ENCODE measurements at regions not wholly inside any gene's neighbourhood (a gene's known extent, or its start where the extent isn't known, plus 50 kb on each side); places are given as distances from the start of the nearest gene placed in this dataset.
"Not testable (repeated sequence)": the region's sequence is repeated elsewhere in the genome, so short reads cannot be mapped to it uniquely, and the experiment has no call there.

GRCh38 chr1:115452600-115453329 is 114.7 kb upstream of the NGF start:
- peak; percentile 52 for DNase-seq

- no peak for DNase-seq
Measured at GRCh38 chr1:115450501-115451040, 112.5 kb upstream of the NGF start.

GRCh38 chr1:115448282-115449044 is 110.4 kb upstream of the NGF start:
- no peak for DNase-seq

- DNase-seq = no peak
Measured at GRCh38 chr1:115447672-115448071, 109.6 kb upstream of the NGF start.

- DNase-seq = no peak
Measured at GRCh38 chr1:115445090-115445489, 107.0 kb upstream of the NGF start.

- DNase-seq = peak; percentile 61
Measured at GRCh38 chr1:115440733-115441132, 102.7 kb upstream of the NGF start.

- DNase-seq = not testable (repeated sequence)
Measured at GRCh38 chr1:115439520-115439919, 101.5 kb upstream of the NGF start.

- DNase-seq = no peak
Measured at GRCh38 chr1:115437196-115437595, 99.1 kb upstream of the NGF start.

- no peak for DNase-seq
Measured at GRCh38 chr1:115436596-115436995, 98.5 kb upstream of the NGF start.

GRCh38 chr1:115433483-115433882 is 95.4 kb upstream of the NGF start:
- DNase-seq = no peak

- DNase-seq = no peak
Measured at GRCh38 chr1:115432061-115432460, 94.0 kb upstream of the NGF start.

GRCh38 chr1:115430441-115431158 is 92.6 kb upstream of the NGF start:
- DNase-seq = peak; percentile 96

GRCh38 chr1:115429884-115430283 is 91.8 kb upstream of the NGF start:
- DNase-seq = peak; percentile 48

- DNase-seq = peak; percentile 87
Measured at GRCh38 chr1:115429241-115429640, 91.2 kb upstream of the NGF start.

GRCh38 chr1:115428676-115429075 is 90.6 kb upstream of the NGF start:
- peak; percentile 52 for DNase-seq

- DNase-seq = peak; percentile 30
Measured at GRCh38 chr1:115428256-115428655, 90.2 kb upstream of the NGF start.

- no peak for DNase-seq
Measured at GRCh38 chr1:115426956-115427355, 88.9 kb upstream of the NGF start.

- DNase-seq = peak; percentile 98
Measured at GRCh38 chr1:115426231-115426771, 88.3 kb upstream of the NGF start.

- peak; percentile 31 for DNase-seq
Measured at GRCh38 chr1:115425442-115425841, 87.4 kb upstream of the NGF start.

GRCh38 chr1:115423776-115424175 is 85.7 kb upstream of the NGF start:
- peak; percentile 73 for DNase-seq

- no peak for DNase-seq
Measured at GRCh38 chr1:115419571-115419970, 81.5 kb upstream of the NGF start.

- no peak for DNase-seq
Measured at GRCh38 chr1:115413621-115414020, 75.6 kb upstream of the NGF start.

GRCh38 chr1:115413208-115413607 is 75.2 kb upstream of the NGF start:
- DNase-seq = no peak

Measured in fibroblast of skin of right quadriceps (primary cell).